ENCODE measurements at regions not wholly inside any gene's neighbourhood (a gene's known extent, or its start where the extent isn't known, plus 50 kb on each side); places are given as distances from the start of the nearest gene placed in this dataset.

GRCh38 chr6:3965071-3965718 is 113.7 kb downstream of the FAM217A start:
- no peak for TF ChIP-seq CTCF (optimal IDR thresholded peaks at IDR 0.05 in 1 of 3, IDR thresholded peaks at IDR 0.05 in 1 of 3, conservative IDR thresholded peaks at IDR 0.05 in 1 of 3; ENCODE audit: extremely low read depth in 1 of 3, insufficient read depth in 2 of 3, low read length in 3 of 3)
- no peak for TF ChIP-seq EZH2 (IDR thresholded peaks at IDR 0.05; ENCODE audit: low read length)
